ENCODE measurements at regions not wholly inside any gene's neighbourhood (a gene's known extent, or its start where the extent isn't known, plus 50 kb on each side); places are given as distances from the start of the nearest gene placed in this dataset.

DNA sequence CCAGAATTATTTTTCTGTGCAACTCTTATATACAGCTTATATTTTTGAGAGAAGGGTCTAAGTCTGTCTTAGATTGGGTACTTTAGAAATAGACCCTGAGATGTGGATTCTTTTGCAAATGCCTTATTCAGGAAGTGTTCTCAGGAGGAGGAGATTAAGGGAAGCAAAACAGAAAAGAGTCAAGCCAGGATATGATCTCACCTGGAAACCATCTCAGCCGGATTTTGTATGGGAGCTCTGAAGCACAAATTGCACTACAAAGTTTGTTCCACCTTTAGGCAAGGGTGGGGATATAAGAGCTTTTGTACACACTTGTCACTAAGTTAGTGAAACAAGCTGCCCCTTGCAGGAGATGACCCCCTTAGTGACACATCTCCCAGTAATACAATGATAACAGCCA lies 121.2 kb upstream of the GRPR start:
- H3K4me2 ChIP-seq: no peak overlapping the region
- TF ChIP-seq Cebpa-rat (IDR thresholded peaks at IDR 0.05): no peak
- H3K9me3 ChIP-seq (replicated peaks in 1 of 11): peaks cover 0 to 41% (median 0%) of the 10 kb centered on the region in 11 experiments; a peak in 7 of 22 replicates
- H3K9ac ChIP-seq: no peak overlapping the region
- H3K4me3 ChIP-seq: no peak overlapping the region
- H3K27me3 ChIP-seq: peaks cover 87 to 100% (median 94%) of the 10 kb centered on the region in 11 experiments
- no peak overlapping the region for H3K27ac ChIP-seq
- H3K4me1 ChIP-seq: 0 out of 20 replicates have a peak, but pooled peaks cover 0 to 2% (median 0%) of the 10 kb centered on the region in 10 experiments
- no peaks in the 10 kb centered on the region for H4K20me1 ChIP-seq
- no peaks in the 10 kb centered on the region for H3K36me3 ChIP-seq

DNA sequence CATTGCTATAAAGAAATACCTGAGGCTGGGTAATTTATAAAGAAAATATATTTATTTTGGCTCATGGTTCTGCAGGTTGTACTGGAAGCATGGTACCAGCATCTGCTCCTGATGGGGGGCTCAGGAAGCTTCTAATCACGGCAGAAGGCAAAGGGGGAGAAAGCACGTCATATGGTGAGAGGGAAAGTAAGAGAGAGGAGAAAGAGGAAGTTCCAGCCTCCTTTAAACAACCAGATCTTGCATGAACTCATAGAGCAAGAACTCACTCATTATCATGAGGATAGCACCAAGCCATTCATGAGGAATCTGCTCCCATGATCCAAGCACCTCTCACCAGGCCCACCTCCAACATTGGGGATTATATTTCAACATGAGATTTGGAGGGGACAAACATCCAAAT lies 125.0 kb upstream of the GRPR start:
- H3K27me3 ChIP-seq: peaks cover 89 to 100% (median 95%) of the 10 kb centered on the region in 11 experiments
- peaks cover 0 to 73% (median 7%) of the 10 kb centered on the region in 11 experiments; a peak in 9 of 22 replicates for H3K9me3 ChIP-seq (replicated peaks in 1 of 11)
- no peak overlapping the region for H3K27ac ChIP-seq
- H3K4me3 ChIP-seq: no peak overlapping the region
- H4K20me1 ChIP-seq: no peaks in the 10 kb centered on the region
- H3K36me3 ChIP-seq: no peaks in the 10 kb centered on the region
- 0 out of 20 replicates have a peak, but pooled peaks cover 0 to 2% (median 0%) of the 10 kb centered on the region in 10 experiments for H3K4me1 ChIP-seq
- TF ChIP-seq Cebpa-rat (IDR thresholded peaks at IDR 0.05): no peak
- H3K9ac ChIP-seq: no peak overlapping the region
- peak overlapping the region in 2 of 11 experiments; percentile 8 to 35; a peak in 1 of 22 replicates for H3K4me2 ChIP-seq

DNA sequence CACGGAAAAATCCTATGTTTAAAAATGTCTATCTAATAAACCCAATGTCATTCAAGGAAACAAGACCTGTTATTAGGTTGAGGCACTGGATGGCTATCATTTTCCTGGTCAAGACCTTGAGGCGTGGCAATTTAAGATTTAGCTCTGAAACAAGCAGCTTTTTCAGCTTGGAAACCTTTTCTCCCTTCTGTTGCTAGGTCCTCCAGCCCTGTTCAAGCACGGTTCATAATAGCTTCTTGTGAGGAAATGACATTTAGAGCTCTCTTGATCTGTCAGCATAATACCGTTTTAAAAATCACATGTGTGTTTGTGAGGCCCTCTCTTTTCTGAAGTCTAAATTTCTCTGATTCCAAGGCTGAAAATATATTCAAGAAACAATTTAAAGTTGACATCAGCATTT lies 133.6 kb upstream of the GRPR start:
- Histone ChIP-seq H3K4me2 (peak overlapping the region; percentile 58 to 81 (median 67)), H3K27me3 (peaks cover 86 to 99% (median 95%) of the 10 kb centered on the region in 11 experiments), H4K20me1 (no peaks in the 10 kb centered on the region; a peak in 1 of 22 replicates), H3K9me3 (replicated peaks in 1 of 11) (peaks cover 0 to 25% (median 5%) of the 10 kb centered on the region in 11 experiments; a peak in 10 of 22 replicates), H3K4me3 (peak overlapping the region in 4 of 10 experiments; percentile 7 to 25 (median 13); a peak in 4 of 20 replicates), H3K36me3 (no peaks in the 10 kb centered on the region), H3K9ac (peak overlapping the region; percentile 48 to 74 (median 60); a peak in 20 of 22 replicates), H3K4me1 (peaks cover 23 to 40% (median 30%) of the 10 kb centered on the region in 10 experiments; a peak in 19 of 20 replicates), H3K27ac (peak overlapping the region; percentile 20 to 85 (median 77); a peak in 21 of 22 replicates)
- no peak for TF ChIP-seq Cebpa-rat (IDR thresholded peaks at IDR 0.05)

GRCh38 chrX:15988661-15989603 lies 134.3 kb upstream of the AP1S2 start:
- TF ChIP-seq Cebpa-rat (IDR thresholded peaks at IDR 0.05): no peak
- peak overlapping the region; percentile 20 to 85 (median 77); a peak in 21 of 22 replicates for H3K27ac ChIP-seq
- H3K9ac ChIP-seq: peak overlapping the region; percentile 48 to 74 (median 60); a peak in 20 of 22 replicates
- peaks cover 23 to 40% (median 30%) of the 10 kb centered on the region in 10 experiments; a peak in 19 of 20 replicates for H3K4me1 ChIP-seq
- peaks cover 86 to 99% (median 96%) of the 10 kb centered on the region in 11 experiments for H3K27me3 ChIP-seq
- H3K4me2 ChIP-seq: peak overlapping the region; percentile 58 to 81 (median 67)
- H4K20me1 ChIP-seq: no peaks in the 10 kb centered on the region; a peak in 1 of 22 replicates
- peaks cover 0 to 17% (median 5%) of the 10 kb centered on the region in 11 experiments; a peak in 10 of 22 replicates for H3K9me3 ChIP-seq (replicated peaks in 1 of 11)
- no peaks in the 10 kb centered on the region for H3K36me3 ChIP-seq
- H3K4me3 ChIP-seq: peak overlapping the region in 5 of 10 experiments; percentile 4 to 37 (median 8); a peak in 5 of 20 replicates

DNA sequence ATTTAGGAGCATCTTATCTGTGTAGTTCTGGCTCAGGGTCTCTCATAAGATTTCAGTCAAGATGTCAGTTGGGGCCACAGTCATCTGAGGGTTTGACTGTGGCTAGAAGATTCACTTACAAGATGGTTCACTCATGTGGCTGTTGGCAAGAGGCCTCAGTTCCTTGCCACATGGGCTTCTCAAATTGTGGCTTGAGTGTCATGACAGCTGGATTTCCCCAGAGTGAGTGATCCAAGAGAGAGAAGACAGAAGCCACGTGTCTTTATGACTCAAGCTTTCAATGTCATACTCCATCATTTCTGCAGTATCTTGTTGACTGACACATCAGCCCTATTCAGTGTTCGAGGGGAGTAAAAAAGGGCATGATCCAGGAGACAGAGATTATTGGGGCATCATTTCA lies 131.3 kb upstream of the AP1S2 start:
- no peaks in the 10 kb centered on the region; a peak in 1 of 22 replicates for H4K20me1 ChIP-seq
- no peak for TF ChIP-seq Cebpa-rat (IDR thresholded peaks at IDR 0.05)

DNA sequence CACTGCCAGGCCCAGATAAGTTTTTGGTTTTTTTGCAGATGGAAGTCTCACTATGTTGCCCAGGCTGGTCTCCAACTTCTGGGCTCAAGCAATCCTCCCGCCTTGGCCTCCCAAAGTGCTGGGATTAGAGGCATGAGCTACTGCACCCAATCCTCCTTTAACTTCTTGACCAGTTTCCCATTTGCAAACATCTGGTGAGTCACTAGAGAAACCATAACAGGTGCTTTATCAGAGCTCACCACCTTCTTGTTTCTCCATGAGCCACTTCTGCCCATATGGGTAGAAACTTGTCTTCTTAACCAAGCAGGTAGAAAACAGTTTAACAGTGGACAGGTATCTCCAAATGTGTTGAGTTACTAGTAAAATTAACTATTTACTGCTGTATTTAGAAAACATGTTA lies 128.4 kb upstream of the AP1S2 start:
- Histone ChIP-seq H3K9me3 (replicated peaks in 1 of 11) (peaks cover 0 to 10% (median 4%) of the 10 kb centered on the region in 11 experiments; a peak in 7 of 22 replicates), H3K27me3 (peaks cover 90 to 100% (median 98%) of the 10 kb centered on the region in 11 experiments), H3K4me3 (no peak overlapping the region), H3K36me3 (no peaks in the 10 kb centered on the region), H3K27ac (no peak overlapping the region), H3K9ac (no peak overlapping the region), H3K4me2 (no peak overlapping the region), H3K4me1 (peaks cover 0 to 22% (median 8%) of the 10 kb centered on the region in 10 experiments; a peak in 17 of 20 replicates), H4K20me1 (no peaks in the 10 kb centered on the region; a peak in 1 of 22 replicates)
- no peak for TF ChIP-seq Cebpa-rat (IDR thresholded peaks at IDR 0.05)

More for the DNA sequence above, 131.3 kb upstream of the AP1S2 start:
- Histone ChIP-seq H3K4me3 (no peak overlapping the region), H3K27me3 (peaks cover 95 to 100% (median 99%) of the 10 kb centered on the region in 11 experiments), H3K4me2 (no peak overlapping the region), H3K4me1 (peaks cover 23 to 40% (median 30%) of the 10 kb centered on the region in 10 experiments; a peak in 19 of 20 replicates), H3K9me3 (replicated peaks in 1 of 11) (peaks cover 0 to 10% (median 4%) of the 10 kb centered on the region in 11 experiments; a peak in 7 of 22 replicates), H3K27ac (no peak overlapping the region; a peak in 1 of 22 replicates), H3K9ac (no peak overlapping the region), H3K36me3 (no peaks in the 10 kb centered on the region)

- TF ChIP-seq Cebpa-rat (IDR thresholded peaks at IDR 0.05): no peak
- H3K4me3 ChIP-seq: peak overlapping the region in 1 of 10 experiments; percentile 8; a peak in 1 of 20 replicates
- peak overlapping the region in 4 of 11 experiments; percentile 27 to 67 (median 64); a peak in 7 of 22 replicates for H3K27ac ChIP-seq
- H3K4me2 ChIP-seq: peak overlapping the region in 5 of 11 experiments; percentile 17 to 77 (median 71); a peak in 9 of 22 replicates
- H3K4me1 ChIP-seq: peaks cover 0 to 55% (median 3%) of the 10 kb centered on the region in 10 experiments; a peak in 9 of 20 replicates
- peak overlapping the region in 2 of 11 experiments; percentile 48 to 53; a peak in 3 of 22 replicates for H3K9ac ChIP-seq
- no peaks in the 10 kb centered on the region for H3K36me3 ChIP-seq
- peaks cover 0 to 13% (median 0%) of the 10 kb centered on the region in 11 experiments; a peak in 3 of 22 replicates for H4K20me1 ChIP-seq
- H3K9me3 ChIP-seq (replicated peaks in 1 of 11): no peaks in the 10 kb centered on the region
- H3K27me3 ChIP-seq: peaks cover 89 to 100% (median 98%) of the 10 kb centered on the region in 11 experiments
Measured at GRCh38 chrX:15977644-15978043, 123.0 kb upstream of the AP1S2 start.

GRCh38 chrX:15976396-15976795 lies 121.8 kb upstream of the AP1S2 start:
- peak overlapping the region in 4 of 11 experiments; percentile 48 to 77 (median 72); a peak in 8 of 22 replicates for H3K4me2 ChIP-seq
- no peak for TF ChIP-seq Cebpa-rat (IDR thresholded peaks at IDR 0.05)
- peaks cover 89 to 100% (median 98%) of the 10 kb centered on the region in 11 experiments for H3K27me3 ChIP-seq
- no peaks in the 10 kb centered on the region for H3K9me3 ChIP-seq (replicated peaks in 1 of 11)
- H3K4me1 ChIP-seq: peaks cover 0 to 62% (median 3%) of the 10 kb centered on the region in 10 experiments; a peak in 9 of 20 replicates
- H3K36me3 ChIP-seq: no peaks in the 10 kb centered on the region
- H4K20me1 ChIP-seq: peaks cover 0 to 13% (median 0%) of the 10 kb centered on the region in 11 experiments; a peak in 3 of 22 replicates
- no peak overlapping the region for H3K9ac ChIP-seq
- no peak overlapping the region for H3K4me3 ChIP-seq
- peak overlapping the region in 3 of 11 experiments; percentile 13 to 66 (median 57); a peak in 3 of 22 replicates for H3K27ac ChIP-seq

All from BLaER1 treated with 17β-estradiol and CSF1 and Interleukin-3, amounts not matched to agents 10 nM and 100 nM (cell line).